ENCODE measurements at regions not wholly inside any gene's neighbourhood (a gene's known extent, or its start where the extent isn't known, plus 50 kb on each side); places are given as distances from the start of the nearest gene placed in this dataset.

GRCh38 chrX:55167124-55167803 lies 52.9 kb upstream of the PAGE5 start:
- TF ChIP-seq CTCF (IDR thresholded peaks at IDR 0.05): no peak
- H3K9ac ChIP-seq: no peak overlapping the region

GRCh38 chrX:55167901-55168300 lies 52.2 kb upstream of the PAGE5 start:
- Histone ChIP-seq H3K36me3 (ENCODE audit: control insufficient read depth, insufficient read depth, low read length) (no peaks in the 10 kb centered on the region), H3K4me3 (ENCODE audit: low read depth, low read length) (no peak overlapping the region), H3K4me2 (ENCODE audit: low read length) (no peak overlapping the region), H3K4me1 (no peaks in the 10 kb centered on the region), H3K9ac (no peak overlapping the region), H3K9me3 (ENCODE audit: control insufficient read depth, low read length) (no peaks in the 10 kb centered on the region), H3K27me3 (ENCODE audit: control insufficient read depth, insufficient read depth, low read length) (no peaks in the 10 kb centered on the region), H3K79me2 (no peaks in the 10 kb centered on the region), H2AFZ (no peak overlapping the region), H3K27ac (no peak overlapping the region)
- no peak for TF ChIP-seq CTCF (IDR thresholded peaks at IDR 0.05)

More at GRCh38 chrX:55167124-55167803, 52.9 kb upstream of the PAGE5 start:
- no peaks in the 10 kb centered on the region for H3K36me3 ChIP-seq (ENCODE audit: control insufficient read depth, insufficient read depth, low read length)
- H3K9me3 ChIP-seq (ENCODE audit: control insufficient read depth, low read length): no peaks in the 10 kb centered on the region
- no peaks in the 10 kb centered on the region for H3K4me1 ChIP-seq
- no peak overlapping the region for H3K27ac ChIP-seq
- H3K4me2 ChIP-seq (ENCODE audit: low read length): no peak overlapping the region
- H2AFZ ChIP-seq: no peak overlapping the region
- no peaks in the 10 kb centered on the region for H3K27me3 ChIP-seq (ENCODE audit: control insufficient read depth, insufficient read depth, low read length)
- H3K4me3 ChIP-seq (ENCODE audit: low read depth, low read length): no peak overlapping the region
- H3K79me2 ChIP-seq: no peaks in the 10 kb centered on the region

- no peak overlapping the region for H3K4me3 ChIP-seq (ENCODE audit: low read depth, low read length)
Observed at GRCh38 chrX:55169782-55170181, 50.4 kb upstream of the PAGE5 start.

More at GRCh38 chrX:55169782-55170181, 50.4 kb upstream of the PAGE5 start:
- no peak overlapping the region for H3K9ac ChIP-seq
- no peak for TF ChIP-seq CTCF (IDR thresholded peaks at IDR 0.05)
- no peaks in the 10 kb centered on the region for H3K36me3 ChIP-seq (ENCODE audit: control insufficient read depth, insufficient read depth, low read length)
- no peaks in the 10 kb centered on the region for H3K27me3 ChIP-seq (ENCODE audit: control insufficient read depth, insufficient read depth, low read length)
- no peak overlapping the region for H2AFZ ChIP-seq
- H3K79me2 ChIP-seq: no peaks in the 10 kb centered on the region
- no peak overlapping the region for H3K4me2 ChIP-seq (ENCODE audit: low read length)
- H3K9me3 ChIP-seq (ENCODE audit: control insufficient read depth, low read length): no peaks in the 10 kb centered on the region
- H3K4me1 ChIP-seq: no peaks in the 10 kb centered on the region
- H3K27ac ChIP-seq: no peak overlapping the region

Data from parathyroid adenoma (tissue), 2 donors.